Esophagus squamous epithelium (tissue), 5 donors: ENCODE measurements at regions not wholly inside any gene's neighbourhood (a gene's known extent, or its start where the extent isn't known, plus 50 kb on each side); places are given as distances from the start of the nearest gene placed in this dataset.

Source experiments
- DNase-seq: peaks from one replicate; lab custom pipeline; 2025; lab: John Stamatoyannopoulos, UW
- H3K27ac ChIP-seq, 4 donors: fragments of 200-600 bp; sonication (generic); one replicate each; pipeline ENCODE4 v1.5.1; 2016 to 2019; ENCODE audit warnings: mild to moderate bottlenecking in 1 of 4
- H3K27me3 ChIP-seq, 4 donors: fragments of 200-600 bp; sonication (generic); 1 replicate in 3 of 4; 2 replicates in 1 of 4; pipeline versions ENCODE4 v1.5.1 to v1.6.0; 2017 to 2021; ENCODE audit warnings: antibody characterized with exemption in 1 of 4
- H3K36me3 ChIP-seq, 3 donors: fragments of 200-600 bp; sonication (generic); one replicate each; pipeline ENCODE4 v1.5.1; 2016 to 2019
- H3K4me1 ChIP-seq, 3 donors: fragments of 200-600 bp; sonication (generic); one replicate each; pipeline ENCODE4 v1.5.1; 2017 to 2019
- H3K4me3 ChIP-seq, 4 donors: fragments of 200-600 bp; sonication (generic); 1 replicate in 3 of 4; 2 replicates in 1 of 4; pipeline ENCODE4 v1.5.1; 2016 to 2019; ENCODE audit warnings: mild to moderate bottlenecking in 2 of 4, moderate library complexity in 1 of 4
- H3K9me3 ChIP-seq, 3 donors: fragments of 200-600 bp; sonication (generic); one replicate each; pipeline ENCODE4 v1.5.1; 2016 to 2019
- POLR2A ChIP-seq, 4 donors: fragments of 450-650 bp; IDR thresholded peaks; one replicate each; pipeline ENCODE4 v1.6.1; 2017; ENCODE audit warnings: antibody characterized with exemption in 4 of 4, mild to moderate bottlenecking in 4 of 4, moderate library complexity in 3 of 4
- WGBS, 2 donors: methylation state at CpG; one replicate each; pipeline ENCODE4 v1.1.5; 2018; 5-methylcytosine and 5-hydroxymethylcytosine counted together
- intact Hi-C: fragments of 100-400 bp; cut with DNase I; formaldehyde crosslinking; loops from one replicate; pipeline ENCODE4 v1.15.0; 2022
- TF ChIP-seq, protein P1 (sequence below), 6 experiments: fragments of 450-650 bp in 4 of 6; fragments of 200-600 bp in 2 of 6; sonication (generic) in 2 of 6; IDR thresholded peaks; one replicate each; pipeline ENCODE4 v1.5.1; 2016 to 2019; ENCODE audit warnings: antibody characterized with exemption in 6 of 6, mild to moderate bottlenecking in 4 of 6, moderate library complexity in 4 of 6
- donor health status: DM: yes; HTN: yes; CAD: no.

DNA sequence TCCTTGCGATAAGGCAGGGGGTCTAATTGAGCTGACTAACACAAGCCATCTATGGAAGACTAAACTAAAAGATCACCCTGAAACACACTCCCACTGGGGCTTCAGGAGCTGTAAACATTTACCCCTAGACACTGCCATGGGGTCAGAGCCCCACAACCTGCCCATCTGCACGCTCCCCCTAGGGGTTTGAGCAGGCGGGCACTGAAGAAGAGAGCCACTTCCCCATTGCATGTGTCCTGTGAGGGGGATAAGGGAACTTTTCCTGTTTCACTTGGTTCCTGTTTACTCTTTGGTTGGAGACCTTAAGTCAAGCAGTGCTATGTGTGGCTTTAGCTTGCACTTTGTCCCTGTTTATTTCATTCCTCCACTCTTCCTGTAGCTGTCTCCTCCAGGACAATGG, 1929.5 kb upstream of the CDH9 start:
- H3K27me3 ChIP-seq, result no peaks in the 10 kb centered on the region
- WGBS, 2 donors, result 46 to 74% methylated on average over 2 to 3 of the region's 3 CpGs

DNA sequence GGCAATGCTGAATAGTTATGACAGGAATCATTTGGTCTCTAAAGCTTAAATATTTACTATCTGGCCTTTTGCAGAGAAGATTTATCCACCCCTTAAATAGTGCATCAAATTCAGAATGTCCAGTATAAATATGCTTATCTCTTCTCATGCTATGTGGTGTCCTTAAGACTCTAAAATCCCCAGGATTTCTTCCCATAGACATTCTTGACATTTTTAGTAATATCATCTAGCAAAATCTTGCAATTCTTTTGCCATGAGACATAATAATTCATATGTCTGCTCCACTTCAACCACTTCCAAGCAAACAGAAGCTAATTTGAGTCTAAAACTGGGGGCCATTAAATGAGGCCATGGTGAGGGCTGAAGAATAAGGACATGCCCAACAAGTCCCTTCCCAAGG, 1923.4 kb upstream of the CDH9 start:
- no peak for DNase-seq
- intact Hi-C loops, result no loop called here
- H3K27ac ChIP-seq, result no peak overlapping the region

More for the DNA sequence above, 1929.5 kb upstream of the CDH9 start:
- TF ChIP-seq POLR2A (IDR thresholded peaks at IDR 0.05), result no peak
- TF ChIP-seq, protein P1, sequence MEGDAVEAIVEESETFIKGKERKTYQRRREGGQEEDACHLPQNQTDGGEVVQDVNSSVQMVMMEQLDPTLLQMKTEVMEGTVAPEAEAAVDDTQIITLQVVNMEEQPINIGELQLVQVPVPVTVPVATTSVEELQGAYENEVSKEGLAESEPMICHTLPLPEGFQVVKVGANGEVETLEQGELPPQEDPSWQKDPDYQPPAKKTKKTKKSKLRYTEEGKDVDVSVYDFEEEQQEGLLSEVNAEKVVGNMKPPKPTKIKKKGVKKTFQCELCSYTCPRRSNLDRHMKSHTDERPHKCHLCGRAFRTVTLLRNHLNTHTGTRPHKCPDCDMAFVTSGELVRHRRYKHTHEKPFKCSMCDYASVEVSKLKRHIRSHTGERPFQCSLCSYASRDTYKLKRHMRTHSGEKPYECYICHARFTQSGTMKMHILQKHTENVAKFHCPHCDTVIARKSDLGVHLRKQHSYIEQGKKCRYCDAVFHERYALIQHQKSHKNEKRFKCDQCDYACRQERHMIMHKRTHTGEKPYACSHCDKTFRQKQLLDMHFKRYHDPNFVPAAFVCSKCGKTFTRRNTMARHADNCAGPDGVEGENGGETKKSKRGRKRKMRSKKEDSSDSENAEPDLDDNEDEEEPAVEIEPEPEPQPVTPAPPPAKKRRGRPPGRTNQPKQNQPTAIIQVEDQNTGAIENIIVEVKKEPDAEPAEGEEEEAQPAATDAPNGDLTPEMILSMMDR (IDR thresholded peaks at IDR 0.05), result no peak
- Histone ChIP-seq H3K27ac (no peak overlapping the region), H3K4me1 (no peaks in the 10 kb centered on the region), H3K9me3 (peaks cover 0 to 17% (median 9%) of the 10 kb centered on the region in 3 donors), H3K4me3 (no peak overlapping the region), H3K36me3 (no peaks in the 10 kb centered on the region)
- DNase-seq, result no peak
- intact Hi-C loops, result no loop called here

DNA sequence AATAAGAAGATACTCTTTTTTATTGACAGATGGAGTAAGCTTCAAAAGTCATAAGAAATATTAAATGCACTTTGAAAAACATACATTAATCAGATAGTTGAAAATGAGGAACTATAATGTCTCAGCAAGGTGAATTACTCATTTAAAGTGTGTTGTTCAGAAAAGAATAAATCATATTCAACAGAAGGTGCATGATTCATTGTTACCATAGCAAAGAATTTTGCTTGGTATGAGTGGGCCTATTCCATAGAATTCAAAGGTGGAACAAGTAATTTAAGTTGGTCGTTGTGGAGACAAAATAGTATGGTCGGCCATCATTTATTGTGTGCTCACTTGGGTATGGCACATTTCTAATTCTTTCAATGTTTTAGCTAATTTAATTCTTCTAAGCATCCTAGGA, 1920.2 kb upstream of the CDH9 start:
- Histone ChIP-seq H3K4me1 (no peaks in the 10 kb centered on the region), H3K9me3 (peaks cover 0 to 3% (median 0%) of the 10 kb centered on the region in 3 donors), H3K4me3 (no peak overlapping the region), H3K27me3 (no peaks in the 10 kb centered on the region), H3K27ac (no peak overlapping the region), H3K36me3 (no peaks in the 10 kb centered on the region)
- WGBS, 2 donors, result 69 to 76% methylated on average over 2 of the region's 2 CpGs
- DNase-seq, result no peak
- intact Hi-C loops, result no loop called here
- no peak for TF ChIP-seq POLR2A (IDR thresholded peaks at IDR 0.05)
- TF ChIP-seq, protein P1 (IDR thresholded peaks at IDR 0.05), result no peak

More for the DNA sequence above, 1923.4 kb upstream of the CDH9 start:
- no peaks in the 10 kb centered on the region for H3K9me3 ChIP-seq
- H3K4me1 ChIP-seq, result no peaks in the 10 kb centered on the region
- H3K36me3 ChIP-seq, result no peaks in the 10 kb centered on the region
- TF ChIP-seq POLR2A (IDR thresholded peaks at IDR 0.05), result no peak
- TF ChIP-seq, protein P1 (IDR thresholded peaks at IDR 0.05), result no peak
- no peak overlapping the region for H3K4me3 ChIP-seq
- no peaks in the 10 kb centered on the region for H3K27me3 ChIP-seq

DNA sequence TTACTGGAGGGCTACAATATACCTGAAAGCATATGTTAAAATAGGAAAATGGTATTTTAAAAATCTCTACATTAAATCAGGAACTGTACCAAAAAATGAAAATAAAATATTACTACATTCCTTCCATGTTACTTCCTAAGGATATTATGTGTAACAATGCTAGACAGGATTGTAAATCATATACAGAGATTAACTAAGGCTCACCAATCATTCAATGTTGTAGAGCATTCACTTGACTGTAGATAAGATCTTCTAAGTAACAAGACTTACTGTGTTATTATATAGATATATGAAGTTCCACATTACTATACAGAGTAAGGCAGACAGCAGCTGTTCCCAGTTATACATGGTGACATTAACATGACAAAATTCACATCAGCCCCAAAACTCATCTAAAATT, 1919.1 kb upstream of the CDH9 start:
- no peak for TF ChIP-seq POLR2A (IDR thresholded peaks at IDR 0.05)
- TF ChIP-seq, protein P1 (IDR thresholded peaks at IDR 0.05), result no peak
- Histone ChIP-seq H3K4me3 (no peak overlapping the region), H3K9me3 (peaks cover 0 to 5% (median 0%) of the 10 kb centered on the region in 3 donors), H3K36me3 (no peaks in the 10 kb centered on the region), H3K27ac (no peak overlapping the region), H3K4me1 (no peaks in the 10 kb centered on the region), H3K27me3 (no peaks in the 10 kb centered on the region)
- no peak for DNase-seq
- intact Hi-C loops, result no loop called here

DNA sequence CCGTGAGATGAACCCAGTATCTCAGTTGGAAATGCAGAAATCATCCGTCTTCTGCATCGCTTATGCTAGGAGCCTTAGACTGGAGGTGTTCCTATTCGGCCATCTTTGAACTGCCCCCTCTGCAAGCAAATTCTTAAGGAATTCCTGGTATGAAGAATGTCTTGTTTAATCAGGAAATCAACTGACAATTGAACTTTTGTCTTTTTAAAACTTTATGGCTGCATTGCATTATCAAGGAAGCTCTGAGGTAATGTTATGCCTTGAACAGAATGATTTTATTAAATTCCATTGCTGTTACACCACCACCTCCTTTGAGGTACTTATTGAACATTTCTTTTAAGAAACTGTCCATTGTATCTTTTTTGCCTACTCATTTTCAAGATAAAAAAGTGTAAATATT, 1915.7 kb upstream of the CDH9 start:
- H3K27ac ChIP-seq, result no peak overlapping the region
- intact Hi-C loops, result no loop called here
- H3K36me3 ChIP-seq, result no peaks in the 10 kb centered on the region
- no peaks in the 10 kb centered on the region for H3K27me3 ChIP-seq
- peaks cover 0 to 5% (median 0%) of the 10 kb centered on the region in 3 donors for H3K9me3 ChIP-seq
- 63 to 72% methylated on average over 4 of the region's 4 CpGs for WGBS, 2 donors
- TF ChIP-seq POLR2A (IDR thresholded peaks at IDR 0.05), result no peak
- TF ChIP-seq, protein P1 (IDR thresholded peaks at IDR 0.05), result no peak
- H3K4me3 ChIP-seq, result no peak overlapping the region
- H3K4me1 ChIP-seq, result no peaks in the 10 kb centered on the region
- no peak for DNase-seq
